NCI-H2227 (cell line): ENCODE measurements at regions not wholly inside any gene's neighbourhood (a gene's known extent, or its start where the extent isn't known, plus 50 kb on each side); places are given as distances from the start of the nearest gene placed in this dataset.

ENCODE experiments used
- DNase-seq: peaks from one replicate; lab custom pipeline; 2025; ENCODE audit not compliant: unreplicated experiment; lab: John Stamatoyannopoulos, UW

GRCh38 chr10:14468023-14468441 is 137.3 kb upstream of the FRMD4A start:
- DNase-seq = peak; percentile 90

GRCh38 chr10:14466257-14466656 is 135.5 kb upstream of the FRMD4A start:
- no peak for DNase-seq

- DNase-seq = no peak
These were observed 129.7 kb upstream of the FRMD4A start for GRCh38 chr10:14460447-14460846.

- DNase-seq = no peak
These were observed 128.9 kb upstream of the FRMD4A start for GRCh38 chr10:14459665-14460064.

- DNase-seq = no peak
These were observed 126.1 kb upstream of the FRMD4A start for GRCh38 chr10:14456870-14457266.

GRCh38 chr10:14456218-14456869 is 125.6 kb upstream of the FRMD4A start:
- DNase-seq = no peak

GRCh38 chr10:14454629-14455028 is 123.9 kb upstream of the FRMD4A start:
- DNase-seq = no peak

GRCh38 chr10:14454206-14454605 is 123.5 kb upstream of the FRMD4A start:
- DNase-seq = no peak

GRCh38 chr10:14453593-14453992 is 122.9 kb upstream of the FRMD4A start:
- no peak for DNase-seq

- no peak for DNase-seq
These were observed 120.6 kb upstream of the FRMD4A start for GRCh38 chr10:14451341-14451740.

GRCh38 chr10:14450041-14450491 is 119.3 kb upstream of the FRMD4A start:
- DNase-seq = no peak

- DNase-seq = no peak
These were observed 118.6 kb upstream of the FRMD4A start for GRCh38 chr10:14449293-14449815.

GRCh38 chr10:14448197-14448990 is 117.7 kb upstream of the FRMD4A start:
- no peak for DNase-seq

GRCh38 chr10:14447094-14447839 is 116.5 kb upstream of the FRMD4A start:
- DNase-seq = no peak

- DNase-seq = no peak
These were observed 108.9 kb upstream of the FRMD4A start for GRCh38 chr10:14439451-14440259.

GRCh38 chr10:14438576-14438975 is 107.9 kb upstream of the FRMD4A start:
- DNase-seq = no peak

GRCh38 chr10:14438057-14438456 is 107.3 kb upstream of the FRMD4A start:
- no peak for DNase-seq

- no peak for DNase-seq
These were observed 105.4 kb upstream of the FRMD4A start for GRCh38 chr10:14435976-14436632.

GRCh38 chr10:14433147-14433546 is 102.4 kb upstream of the FRMD4A start:
- no peak for DNase-seq

- no peak for DNase-seq
These were observed 101.1 kb upstream of the FRMD4A start for GRCh38 chr10:14431868-14432267.
